Thoracic aorta (tissue), 2 donors: ENCODE measurements at regions not wholly inside any gene's neighbourhood (a gene's known extent, or its start where the extent isn't known, plus 50 kb on each side); places are given as distances from the start of the nearest gene placed in this dataset.

ENCODE experiments used
- ATAC-seq: fragments of 150-250 bp; one replicate; pipeline ENCODE4 v1.8.0; 2017; ENCODE audit warnings: low read depth; ENCODE audit not compliant: insufficient number of reproducible peaks, low FRiP score
- DNase-seq: peaks from one replicate; pipeline ENCODE4 v3.0.0-alpha.2; 2020; ENCODE audit warnings: low spot score
- H3K27ac ChIP-seq, 2 donors: fragments of 200-600 bp; sonication (generic); 1 replicate in 1 of 2; 2 replicates in 1 of 2; pipeline ENCODE4 v1.5.1; 2016; ENCODE audit warnings: mild to moderate bottlenecking in 2 of 2, moderate library complexity in 2 of 2
- H3K27me3 ChIP-seq: fragments of 200-600 bp; sonication (generic); replicated peaks from 2 replicates; pipeline ENCODE4 v1.6.0; 2016; ENCODE audit warnings: mild to moderate bottlenecking; ENCODE audit not compliant: insufficient read depth
- H3K36me3 ChIP-seq: fragments of 200-600 bp; sonication (generic); one replicate; pipeline ENCODE4 v1.5.1; 2016
- H3K4me1 ChIP-seq, 2 donors: fragments of 200-600 bp; sonication (generic); 1 replicate in 1 of 2; 2 replicates in 1 of 2; pipeline versions ENCODE4 v1.5.1 to v1.6.0; 2016; ENCODE audit warnings: low read depth in 2 of 2, mild to moderate bottlenecking in 1 of 2; ENCODE audit not compliant: control insufficient read depth in 1 of 2
- H3K4me3 ChIP-seq: fragments of 200-600 bp; sonication (generic); 2 replicates; pipeline ENCODE4 v1.5.1; 2016; ENCODE audit warnings: mild to moderate bottlenecking
- H3K9me3 ChIP-seq: fragments of 200-600 bp; sonication (generic); 2 replicates; pipeline ENCODE4 v1.5.1; 2016
- CTCF ChIP-seq: fragments of 200-600 bp; sonication (generic); IDR thresholded peaks from one replicate; pipeline ENCODE4 v1.5.1; 2019; ENCODE audit warnings: antibody characterized with exemption

GRCh38 chr20:40769677-40770285 lies 80.7 kb upstream of the MAFB start:
- no peak overlapping the region for H3K4me3 ChIP-seq
- H3K36me3 ChIP-seq = no peaks in the 10 kb centered on the region
- H3K27ac ChIP-seq = no peak overlapping the region
- DNase-seq (no peak), ATAC-seq (no peak)
- H3K9me3 ChIP-seq = no peaks in the 10 kb centered on the region
- H3K27me3 ChIP-seq = no peaks in the 10 kb centered on the region
- peaks cover 13 to 48% of the 10 kb centered on the region in 2 donors for H3K4me1 ChIP-seq
- no peak for TF ChIP-seq CTCF

DNA sequence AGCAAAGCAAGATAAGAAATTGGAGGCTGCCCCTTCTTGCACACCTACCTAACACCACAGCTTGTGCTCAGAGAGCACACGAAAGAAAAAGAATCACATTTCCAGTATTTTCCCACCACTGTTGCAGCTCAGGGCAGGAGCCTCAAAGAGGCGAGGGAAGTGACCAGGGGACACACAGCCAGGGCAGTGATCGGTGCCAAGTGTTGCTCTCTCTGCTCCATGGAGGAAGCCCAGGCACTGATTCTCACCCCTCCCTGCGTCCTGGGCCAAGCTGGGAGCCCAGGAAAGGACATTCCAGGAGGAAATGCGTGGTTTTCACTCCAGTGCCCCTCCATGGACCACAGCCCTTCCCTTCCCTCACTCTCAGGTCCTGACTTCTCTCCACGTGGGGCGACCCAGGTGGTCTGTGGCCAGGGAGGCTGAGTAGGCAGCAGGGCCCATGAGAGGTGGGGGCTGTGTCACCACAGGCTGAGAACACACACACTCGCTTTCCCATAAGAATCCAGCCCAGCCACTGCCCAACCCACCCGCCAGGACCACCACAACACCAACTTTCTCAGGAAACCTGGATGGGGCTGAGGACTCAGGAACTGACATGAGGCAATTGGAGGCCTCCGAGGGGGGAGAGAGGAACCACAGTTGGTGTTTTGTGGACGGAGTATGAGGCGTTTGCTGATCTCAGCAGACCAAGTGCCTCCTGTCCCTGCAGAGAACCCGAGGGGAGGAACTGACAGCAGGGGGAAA lies 81.7 kb upstream of the MAFB start:
- no peaks in the 10 kb centered on the region for H3K9me3 ChIP-seq
- H3K36me3 ChIP-seq = no peaks in the 10 kb centered on the region
- no peak for ATAC-seq
- H3K4me1 ChIP-seq = peaks cover 10 to 45% of the 10 kb centered on the region in 2 donors
- DNase-seq = no peak
- no peak overlapping the region for H3K27ac ChIP-seq
- no peaks in the 10 kb centered on the region for H3K27me3 ChIP-seq
- no peak for TF ChIP-seq CTCF
- no peak overlapping the region for H3K4me3 ChIP-seq

GRCh38 chr20:40771308-40771610 lies 82.2 kb upstream of the MAFB start:
- Histone ChIP-seq H3K27ac (no peak overlapping the region), H3K4me3 (no peak overlapping the region), H3K9me3 (no peaks in the 10 kb centered on the region), H3K27me3 (no peaks in the 10 kb centered on the region), H3K36me3 (no peaks in the 10 kb centered on the region), H3K4me1 (peaks cover 10 to 45% of the 10 kb centered on the region in 2 donors)
- ATAC-seq (no peak), DNase-seq (no peak)
- TF ChIP-seq CTCF = no peak

GRCh38 chr20:40771848-40772511 lies 82.9 kb upstream of the MAFB start:
- ATAC-seq = no peak
- no peak overlapping the region for H3K4me3 ChIP-seq
- no peaks in the 10 kb centered on the region for H3K9me3 ChIP-seq
- no peak for TF ChIP-seq CTCF
- no peak overlapping the region for H3K27ac ChIP-seq
- no peaks in the 10 kb centered on the region for H3K36me3 ChIP-seq
- H3K4me1 ChIP-seq = peaks cover 8 to 45% of the 10 kb centered on the region in 2 donors
- no peak for DNase-seq
- no peaks in the 10 kb centered on the region for H3K27me3 ChIP-seq

DNA sequence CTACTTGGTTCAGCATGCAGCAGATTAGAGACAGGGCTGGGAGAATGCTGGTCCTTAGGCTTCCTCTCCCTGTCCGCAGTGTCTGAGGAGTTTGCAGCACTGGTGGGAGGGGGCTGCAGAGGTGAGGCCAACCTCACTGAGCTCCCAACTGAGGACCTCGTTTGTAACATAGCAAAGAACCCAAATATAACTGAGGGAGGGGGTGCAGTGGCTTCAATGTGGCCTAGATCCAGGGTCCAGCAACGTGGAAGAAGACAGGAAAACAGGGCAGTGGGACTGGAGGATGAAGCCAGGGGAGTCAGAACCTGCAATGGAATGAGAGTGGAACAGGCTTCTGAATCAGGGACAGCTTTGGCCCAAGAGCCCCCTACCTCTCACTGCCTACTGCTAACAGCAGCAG lies 84.3 kb upstream of the MAFB start:
- H3K27ac ChIP-seq = no peak overlapping the region
- no peaks in the 10 kb centered on the region for H3K9me3 ChIP-seq
- no peak for TF ChIP-seq CTCF
- H3K4me1 ChIP-seq = peaks cover 9 to 44% of the 10 kb centered on the region in 2 donors
- no peak for ATAC-seq
- H3K4me3 ChIP-seq = no peak overlapping the region
- H3K36me3 ChIP-seq = no peaks in the 10 kb centered on the region
- no peaks in the 10 kb centered on the region for H3K27me3 ChIP-seq
- DNase-seq = no peak
